ENCODE measurements at regions not wholly inside any gene's neighbourhood (a gene's known extent, or its start where the extent isn't known, plus 50 kb on each side); places are given as distances from the start of the nearest gene placed in this dataset.

DNA sequence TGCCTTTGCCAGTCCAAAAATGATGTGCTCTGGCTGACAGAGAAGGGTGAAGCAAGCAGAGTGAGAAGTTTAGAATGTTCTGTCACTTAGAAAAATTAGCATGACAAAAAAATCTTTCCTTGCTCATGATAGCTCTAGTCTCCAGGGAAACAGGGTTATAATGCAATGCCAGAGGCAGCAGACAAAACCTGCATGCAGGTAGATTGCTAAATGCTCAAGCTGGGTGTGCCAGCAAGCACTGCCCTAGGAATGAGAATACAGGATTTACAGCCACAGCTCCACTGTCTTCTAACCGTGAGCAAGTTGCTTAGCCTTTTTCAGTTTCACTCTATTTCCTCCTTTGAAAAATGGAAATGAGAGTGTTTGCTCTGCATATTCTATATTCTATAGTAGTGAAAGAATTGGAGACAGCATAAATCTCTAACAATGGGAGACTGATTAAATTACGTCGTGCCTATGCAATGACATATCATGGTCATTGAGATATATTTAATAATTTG lies 516.6 kb upstream of the C16orf82 start:
- no peaks in the 10 kb centered on the region for H4K20me1 ChIP-seq (ENCODE audit: insufficient read depth)
- H3K27ac ChIP-seq: peak overlapping the region; percentile 27; the same call in 1 of the 2 replicates
- H3K4me1 ChIP-seq (ENCODE audit: low read depth, poor library complexity, severe bottlenecking): peaks cover 18% of the 10 kb centered on the region
- TF ChIP-seq, protein P1, sequence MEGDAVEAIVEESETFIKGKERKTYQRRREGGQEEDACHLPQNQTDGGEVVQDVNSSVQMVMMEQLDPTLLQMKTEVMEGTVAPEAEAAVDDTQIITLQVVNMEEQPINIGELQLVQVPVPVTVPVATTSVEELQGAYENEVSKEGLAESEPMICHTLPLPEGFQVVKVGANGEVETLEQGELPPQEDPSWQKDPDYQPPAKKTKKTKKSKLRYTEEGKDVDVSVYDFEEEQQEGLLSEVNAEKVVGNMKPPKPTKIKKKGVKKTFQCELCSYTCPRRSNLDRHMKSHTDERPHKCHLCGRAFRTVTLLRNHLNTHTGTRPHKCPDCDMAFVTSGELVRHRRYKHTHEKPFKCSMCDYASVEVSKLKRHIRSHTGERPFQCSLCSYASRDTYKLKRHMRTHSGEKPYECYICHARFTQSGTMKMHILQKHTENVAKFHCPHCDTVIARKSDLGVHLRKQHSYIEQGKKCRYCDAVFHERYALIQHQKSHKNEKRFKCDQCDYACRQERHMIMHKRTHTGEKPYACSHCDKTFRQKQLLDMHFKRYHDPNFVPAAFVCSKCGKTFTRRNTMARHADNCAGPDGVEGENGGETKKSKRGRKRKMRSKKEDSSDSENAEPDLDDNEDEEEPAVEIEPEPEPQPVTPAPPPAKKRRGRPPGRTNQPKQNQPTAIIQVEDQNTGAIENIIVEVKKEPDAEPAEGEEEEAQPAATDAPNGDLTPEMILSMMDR (conservative IDR thresholded peaks at IDR 0.05; ENCODE audit: low read depth, low read length): no peak
- peak overlapping the region; percentile 26; the same call in 1 of the 2 replicates for H3K4me2 ChIP-seq
- no peak overlapping the region for H2AFZ ChIP-seq (ENCODE audit: low read depth)
- no peak overlapping the region for H3K4me3 ChIP-seq (IDR thresholded peaks at IDR 0.05; ENCODE audit: insufficient read depth, low read depth, low read length)
- no peaks in the 10 kb centered on the region for H3K36me3 ChIP-seq (ENCODE audit: insufficient read depth)
- no peaks in the 10 kb centered on the region for H3K79me2 ChIP-seq (ENCODE audit: insufficient read depth, low read depth)
- H3K9ac ChIP-seq: no peak overlapping the region; the same call in 1 of the 2 replicates
- no peaks in the 10 kb centered on the region for H3K27me3 ChIP-seq (ENCODE audit: insufficient read depth, low read depth)

DNA sequence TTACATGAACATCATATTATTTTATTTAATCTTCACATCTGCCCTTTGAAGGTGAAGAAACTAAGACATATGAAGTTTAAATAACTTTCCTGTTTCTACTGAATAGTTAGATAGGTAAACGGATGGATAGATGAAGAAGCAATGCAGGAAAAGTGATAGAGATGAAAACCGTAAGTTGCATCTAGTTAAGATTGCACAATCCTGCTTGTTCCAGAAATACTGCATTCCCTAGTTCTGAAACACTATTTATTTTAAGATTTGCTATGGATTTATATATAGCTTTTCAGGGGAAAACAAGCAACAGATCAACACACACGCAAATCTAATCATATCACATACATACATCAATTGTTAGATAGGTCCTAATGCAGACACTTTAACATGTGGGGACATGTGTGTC lies 512.7 kb upstream of the C16orf82 start:
- H3K27me3 ChIP-seq (ENCODE audit: insufficient read depth, low read depth): no peaks in the 10 kb centered on the region
- H3K4me3 ChIP-seq (IDR thresholded peaks at IDR 0.05; ENCODE audit: insufficient read depth, low read depth, low read length): no peak overlapping the region
- H3K9ac ChIP-seq: no peak overlapping the region
- no peak overlapping the region for H3K4me2 ChIP-seq
- H3K4me1 ChIP-seq (ENCODE audit: low read depth, poor library complexity, severe bottlenecking): peaks cover 18% of the 10 kb centered on the region
- H3K27ac ChIP-seq: no peak overlapping the region
- no peaks in the 10 kb centered on the region for H3K36me3 ChIP-seq (ENCODE audit: insufficient read depth)
- no peaks in the 10 kb centered on the region for H3K79me2 ChIP-seq (ENCODE audit: insufficient read depth, low read depth)
- H4K20me1 ChIP-seq (ENCODE audit: insufficient read depth): no peaks in the 10 kb centered on the region
- no peak overlapping the region for H2AFZ ChIP-seq (ENCODE audit: low read depth)
- TF ChIP-seq, protein P1 (conservative IDR thresholded peaks at IDR 0.05; ENCODE audit: low read depth, low read length): no peak

DNA sequence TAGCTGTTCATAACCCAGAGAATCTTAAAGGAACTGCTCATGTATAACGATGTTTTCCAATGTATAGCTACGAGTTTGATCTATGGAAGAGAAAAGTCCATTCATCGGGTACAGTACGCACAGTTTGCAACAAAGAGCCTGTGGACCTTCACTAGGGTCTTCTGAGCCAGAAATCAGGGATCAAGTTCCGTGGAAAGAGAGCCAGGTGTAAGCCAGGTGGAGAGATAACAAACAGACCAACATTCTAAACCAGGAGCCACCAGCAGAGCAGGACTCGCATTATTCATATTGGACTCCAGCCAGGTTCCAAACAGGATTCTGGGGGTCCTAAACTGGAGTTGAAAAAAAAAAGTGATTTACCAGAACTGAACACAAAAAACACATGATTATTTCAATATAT lies 505.4 kb upstream of the C16orf82 start:
- TF ChIP-seq, protein P1 (conservative IDR thresholded peaks at IDR 0.05; ENCODE audit: low read depth, low read length): no peak
- no peak overlapping the region for H3K4me2 ChIP-seq
- H2AFZ ChIP-seq (ENCODE audit: low read depth): no peak overlapping the region
- no peak overlapping the region for H3K27ac ChIP-seq
- no peak overlapping the region for H3K4me3 ChIP-seq (IDR thresholded peaks at IDR 0.05; ENCODE audit: insufficient read depth, low read depth, low read length)
- H4K20me1 ChIP-seq (ENCODE audit: insufficient read depth): no peaks in the 10 kb centered on the region
- no peaks in the 10 kb centered on the region for H3K79me2 ChIP-seq (ENCODE audit: insufficient read depth, low read depth)
- no peaks in the 10 kb centered on the region for H3K36me3 ChIP-seq (ENCODE audit: insufficient read depth)
- H3K9ac ChIP-seq: no peak overlapping the region
- no peaks in the 10 kb centered on the region for H3K4me1 ChIP-seq (ENCODE audit: low read depth, poor library complexity, severe bottlenecking)
- H3K27me3 ChIP-seq (ENCODE audit: insufficient read depth, low read depth): no peaks in the 10 kb centered on the region

DNA sequence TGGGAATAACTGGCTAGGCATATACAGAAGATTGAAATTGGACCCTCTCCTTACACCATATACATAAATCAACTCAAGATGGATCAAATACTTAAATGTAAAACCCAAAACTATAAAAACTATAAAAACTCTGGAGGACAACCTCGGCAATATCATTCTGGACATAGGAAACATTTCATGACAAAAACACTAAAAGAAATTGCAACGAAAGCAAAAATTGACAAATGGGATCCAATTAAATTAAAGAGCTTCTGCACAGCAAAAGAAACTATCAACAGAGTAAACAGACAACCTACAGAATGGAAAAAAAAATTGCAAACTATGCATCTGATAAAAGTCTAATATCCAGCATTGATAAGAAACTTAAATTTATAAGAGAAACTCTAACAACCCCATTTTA lies 503.7 kb upstream of the C16orf82 start:
- Histone ChIP-seq H3K4me1 (ENCODE audit: low read depth, poor library complexity, severe bottlenecking) (no peaks in the 10 kb centered on the region), H3K27me3 (ENCODE audit: insufficient read depth, low read depth) (no peaks in the 10 kb centered on the region), H3K4me3 (IDR thresholded peaks at IDR 0.05; ENCODE audit: insufficient read depth, low read depth, low read length) (no peak overlapping the region), H3K9ac (no peak overlapping the region), H3K79me2 (ENCODE audit: insufficient read depth, low read depth) (no peaks in the 10 kb centered on the region), H4K20me1 (ENCODE audit: insufficient read depth) (no peaks in the 10 kb centered on the region), H3K27ac (no peak overlapping the region), H2AFZ (ENCODE audit: low read depth) (no peak overlapping the region), H3K4me2 (no peak overlapping the region), H3K36me3 (ENCODE audit: insufficient read depth) (no peaks in the 10 kb centered on the region)
- TF ChIP-seq, protein P1 (conservative IDR thresholded peaks at IDR 0.05; ENCODE audit: low read depth, low read length): no peak
